ENCODE measurements at regions not wholly inside any gene's neighbourhood (a gene's known extent, or its start where the extent isn't known, plus 50 kb on each side); places are given as distances from the start of the nearest gene placed in this dataset.

- DNase-seq (ENCODE audit: low spot score), result peak; percentile 99
Observed at GRCh38 chr6:26216359-26216885, 129.2 kb downstream of the HFE start.

DNA sequence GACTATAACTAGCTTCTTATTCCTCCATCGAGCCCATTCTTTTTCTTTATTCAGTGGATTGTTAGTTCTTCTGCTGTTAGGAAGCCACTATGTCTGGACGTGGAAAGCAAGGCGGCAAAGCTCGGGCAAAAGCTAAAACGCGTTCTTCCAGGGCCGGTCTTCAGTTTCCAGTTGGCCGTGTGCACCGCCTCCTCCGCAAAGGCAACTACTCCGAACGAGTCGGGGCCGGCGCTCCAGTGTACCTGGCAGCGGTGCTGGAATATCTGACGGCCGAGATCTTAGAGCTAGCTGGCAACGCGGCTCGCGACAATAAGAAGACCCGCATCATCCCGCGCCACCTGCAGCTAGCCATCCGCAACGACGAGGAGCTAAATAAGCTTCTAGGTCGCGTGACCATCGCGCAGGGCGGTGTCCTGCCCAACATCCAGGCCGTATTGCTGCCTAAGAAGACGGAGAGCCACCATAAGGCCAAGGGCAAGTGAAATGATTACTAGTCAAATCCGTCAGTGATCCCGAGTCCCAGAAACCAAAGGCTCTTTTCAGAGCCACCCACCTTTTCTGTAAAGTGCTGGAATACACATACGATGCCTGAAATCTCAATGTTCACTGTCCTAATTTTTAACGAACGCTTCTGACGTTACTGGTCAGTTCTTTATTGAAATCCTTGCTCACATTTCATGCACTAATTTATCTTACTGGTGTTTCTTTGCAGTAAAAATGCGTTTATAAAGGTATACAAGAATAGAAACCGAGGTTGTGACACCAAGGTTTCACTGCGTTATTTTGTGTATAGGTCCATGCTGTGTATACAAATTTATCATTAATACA, 129.9 kb downstream of the HFE start:
- peak; percentile 71 for DNase-seq (ENCODE audit: low spot score)

DNA sequence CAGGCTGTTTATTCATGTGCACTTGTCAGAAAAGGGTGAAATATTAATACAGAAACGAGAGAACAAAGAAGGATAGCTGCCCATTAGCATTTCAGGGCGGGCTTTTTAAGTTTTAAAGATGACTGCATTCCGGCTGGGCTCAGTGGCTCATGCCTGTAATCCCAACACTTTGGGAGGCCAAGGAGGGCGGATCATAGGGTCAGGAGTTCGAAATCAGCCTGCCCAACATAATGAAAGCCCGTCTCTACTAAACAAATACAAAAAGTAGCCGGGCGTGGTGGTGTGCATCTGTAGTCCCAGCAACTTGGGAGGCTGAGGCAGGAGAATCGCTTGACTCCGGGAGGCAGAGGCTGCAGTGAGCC, 130.5 kb downstream of the HFE start:
- DNase-seq (ENCODE audit: low spot score), result peak; percentile 35

- no peak for DNase-seq (ENCODE audit: low spot score)
Observed at GRCh38 chr6:26218824-26219223, 131.6 kb downstream of the HFE start.

DNA sequence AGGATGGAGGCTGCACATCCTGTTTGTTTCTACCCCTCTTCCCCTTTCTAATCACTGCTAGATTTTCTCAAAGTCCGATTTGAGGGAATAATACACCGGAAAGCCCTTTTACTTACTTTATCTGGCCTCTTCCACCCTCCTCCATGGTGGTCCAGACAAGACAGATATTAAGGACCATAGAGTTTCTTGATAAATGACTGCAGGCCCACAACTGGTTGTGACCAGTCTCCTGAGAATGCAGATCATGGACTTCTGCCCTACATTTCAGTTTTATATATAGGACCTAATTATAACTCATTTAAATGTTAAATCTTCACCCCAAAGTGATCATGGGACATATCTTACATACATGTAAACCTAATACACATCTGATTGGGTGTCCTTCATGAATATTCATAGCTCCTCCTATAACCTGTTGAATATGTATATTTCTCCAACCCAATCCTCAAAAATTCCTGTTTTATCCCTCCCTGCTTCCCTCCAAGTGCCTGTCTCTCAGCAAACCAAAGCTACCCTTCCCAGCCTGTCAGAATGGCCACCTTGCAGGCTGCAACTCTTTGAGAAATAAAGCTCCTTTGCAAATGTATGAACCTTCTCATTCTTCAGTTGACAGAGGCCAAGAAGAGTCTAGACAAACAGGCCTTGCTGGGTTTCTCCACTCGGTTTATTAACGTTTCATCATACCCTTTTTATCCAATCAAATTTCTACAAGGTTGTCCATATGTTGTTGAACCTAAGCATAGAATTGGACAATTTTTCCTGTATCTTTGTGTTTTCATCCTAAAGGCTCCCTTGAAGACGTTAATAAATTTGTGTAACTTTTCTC, 133.1 kb downstream of the HFE start:
- no peak for DNase-seq (ENCODE audit: low spot score)

DNA sequence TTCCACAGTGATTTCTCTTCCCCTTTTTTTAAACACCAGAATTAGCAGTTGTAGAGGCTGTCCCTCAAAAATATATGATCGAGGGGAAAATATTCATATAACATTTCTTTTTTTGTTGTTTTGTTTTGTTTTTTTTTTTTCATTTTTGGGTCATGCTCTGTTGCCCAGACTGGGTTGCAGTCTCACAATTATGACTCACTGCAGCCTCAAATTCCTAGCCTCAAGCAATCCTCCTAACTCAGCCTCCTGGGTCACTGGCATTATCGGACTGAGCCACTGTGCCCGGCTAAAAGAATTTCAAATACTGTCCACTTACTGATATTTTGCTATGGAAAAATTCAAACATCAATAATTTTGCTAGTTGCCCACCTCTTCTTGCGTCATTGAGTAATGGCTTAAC, 134.0 kb downstream of the HFE start:
- DNase-seq (ENCODE audit: low spot score), result no peak

DNA sequence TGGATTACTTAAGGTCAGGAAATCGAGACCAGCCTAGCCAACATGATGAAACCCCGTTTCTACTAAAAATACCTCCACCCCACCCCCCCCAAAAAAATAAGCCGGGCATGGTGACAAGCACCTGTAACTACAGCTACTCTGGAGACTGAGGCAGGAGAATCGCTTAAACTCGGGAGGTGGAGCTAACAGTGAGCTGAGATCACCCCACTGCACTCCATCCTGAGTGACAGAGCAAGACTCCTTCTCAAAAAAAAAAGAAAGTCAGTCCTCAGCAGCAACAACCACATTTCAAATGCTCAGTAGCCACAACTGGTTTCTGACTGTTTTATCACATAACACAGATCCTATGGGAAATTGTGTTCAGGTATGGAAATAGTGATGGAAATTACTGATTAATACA, 135.3 kb downstream of the HFE start:
- no peak for DNase-seq (ENCODE audit: low spot score)

GRCh38 chr6:26223228-26223627, 136.0 kb downstream of the HFE start:
- no peak for DNase-seq (ENCODE audit: low spot score)

- DNase-seq (ENCODE audit: low spot score), result peak; percentile 94
Observed at GRCh38 chr6:26223650-26224546, 136.7 kb downstream of the HFE start.

DNA sequence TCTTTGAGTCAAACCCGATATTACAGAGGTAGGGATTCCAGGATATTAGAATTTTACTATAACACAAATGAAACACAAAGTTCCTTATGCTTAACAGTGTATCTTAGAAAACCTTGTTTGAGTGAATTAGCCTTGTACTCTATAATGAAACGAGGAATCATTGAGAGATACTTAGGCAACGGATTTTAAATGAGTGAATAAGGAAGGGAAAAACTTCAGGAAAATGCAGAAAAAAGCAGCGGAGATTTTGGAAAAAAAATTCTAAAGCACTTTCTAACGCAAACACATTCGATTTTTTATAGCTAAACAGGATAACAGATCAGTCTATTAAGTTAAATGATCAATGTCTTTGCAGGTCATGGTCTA, 137.3 kb downstream of the HFE start:
- no peak for DNase-seq (ENCODE audit: low spot score)

- DNase-seq (ENCODE audit: low spot score), result peak; percentile 78
Observed at GRCh38 chr6:26224940-26225847, 138.0 kb downstream of the HFE start.

DNA sequence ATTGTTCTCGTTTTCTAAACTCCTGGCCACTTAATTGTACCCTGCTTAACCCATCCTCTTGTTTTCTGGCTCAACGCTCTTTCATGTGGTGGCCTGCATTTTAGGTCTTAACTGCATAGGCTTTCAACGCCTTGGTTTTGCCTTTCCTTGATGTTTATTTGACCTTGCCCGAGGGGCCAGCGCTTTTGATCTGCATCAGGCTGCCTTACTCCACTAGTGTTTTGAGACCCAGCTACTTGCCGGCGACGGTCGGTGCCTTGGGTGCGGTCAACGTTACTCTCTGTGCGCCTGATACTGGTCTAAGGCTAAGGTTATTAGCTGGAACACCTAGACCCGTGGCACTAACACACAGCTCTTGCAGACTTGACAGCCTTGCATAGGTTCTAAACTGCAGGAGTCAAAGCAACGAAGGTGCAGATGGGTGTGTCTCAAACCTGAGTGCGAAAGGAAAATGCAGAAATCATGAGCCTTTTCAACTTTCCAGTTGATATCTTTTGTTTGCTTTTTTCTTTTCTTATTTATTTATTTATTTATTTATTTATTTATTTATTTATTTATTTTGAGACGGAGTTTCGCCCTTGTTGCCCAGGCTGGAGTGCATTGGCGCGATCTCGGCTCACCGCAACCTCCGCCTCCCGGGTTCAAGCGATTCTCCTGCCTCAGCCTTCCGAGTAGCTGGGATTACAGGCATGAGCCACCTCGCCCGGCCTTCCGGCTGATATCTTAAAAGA, 138.8 kb downstream of the HFE start:
- no peak for DNase-seq (ENCODE audit: low spot score)

GRCh38 chr6:26226579-26226967, 138.4 kb upstream of the BTN3A2 start:
- no peak for DNase-seq (ENCODE audit: low spot score)

GRCh38 chr6:26230351-26230750, 134.6 kb upstream of the BTN3A2 start:
- no peak for DNase-seq (ENCODE audit: low spot score)

GRCh38 chr6:26231006-26231587, 133.9 kb upstream of the BTN3A2 start:
- DNase-seq (ENCODE audit: low spot score), result no peak

- DNase-seq (ENCODE audit: low spot score), result no peak
Observed at GRCh38 chr6:26232306-26232939, 132.6 kb upstream of the BTN3A2 start.

DNA sequence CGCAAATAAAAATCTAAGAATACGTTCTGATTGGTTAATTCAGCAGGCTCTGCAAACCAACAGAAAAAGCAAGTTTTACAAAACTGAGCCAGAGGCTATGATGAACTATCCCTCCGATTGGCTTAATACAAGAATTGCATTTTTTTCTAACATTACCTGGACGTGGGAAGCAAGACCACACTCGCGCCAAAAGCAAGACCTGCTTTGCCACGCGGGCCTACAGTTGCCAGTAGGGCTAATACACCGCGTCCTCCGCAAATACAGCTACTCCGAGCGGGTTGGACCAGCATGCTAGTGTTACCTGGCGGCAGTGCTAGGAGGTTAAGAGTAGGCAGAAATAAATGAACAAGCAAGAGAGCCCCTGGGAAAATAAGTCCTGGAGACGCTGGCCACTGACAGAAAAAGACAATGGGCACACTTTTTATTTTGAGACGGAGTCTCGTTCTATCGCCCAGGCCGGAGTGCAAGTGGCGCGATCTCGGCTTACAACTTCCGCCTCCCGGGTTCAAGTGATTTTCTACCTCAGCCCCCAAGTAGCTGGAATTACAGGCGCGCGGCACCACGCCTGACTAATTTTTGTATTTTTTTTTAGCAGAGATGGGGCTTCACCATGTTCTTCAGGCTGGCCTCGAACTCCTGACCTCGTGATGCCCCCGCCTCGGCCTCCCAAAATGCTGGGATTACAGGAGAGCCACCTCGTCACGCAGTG, 131.9 kb upstream of the BTN3A2 start:
- no peak for DNase-seq (ENCODE audit: low spot score)

DNA sequence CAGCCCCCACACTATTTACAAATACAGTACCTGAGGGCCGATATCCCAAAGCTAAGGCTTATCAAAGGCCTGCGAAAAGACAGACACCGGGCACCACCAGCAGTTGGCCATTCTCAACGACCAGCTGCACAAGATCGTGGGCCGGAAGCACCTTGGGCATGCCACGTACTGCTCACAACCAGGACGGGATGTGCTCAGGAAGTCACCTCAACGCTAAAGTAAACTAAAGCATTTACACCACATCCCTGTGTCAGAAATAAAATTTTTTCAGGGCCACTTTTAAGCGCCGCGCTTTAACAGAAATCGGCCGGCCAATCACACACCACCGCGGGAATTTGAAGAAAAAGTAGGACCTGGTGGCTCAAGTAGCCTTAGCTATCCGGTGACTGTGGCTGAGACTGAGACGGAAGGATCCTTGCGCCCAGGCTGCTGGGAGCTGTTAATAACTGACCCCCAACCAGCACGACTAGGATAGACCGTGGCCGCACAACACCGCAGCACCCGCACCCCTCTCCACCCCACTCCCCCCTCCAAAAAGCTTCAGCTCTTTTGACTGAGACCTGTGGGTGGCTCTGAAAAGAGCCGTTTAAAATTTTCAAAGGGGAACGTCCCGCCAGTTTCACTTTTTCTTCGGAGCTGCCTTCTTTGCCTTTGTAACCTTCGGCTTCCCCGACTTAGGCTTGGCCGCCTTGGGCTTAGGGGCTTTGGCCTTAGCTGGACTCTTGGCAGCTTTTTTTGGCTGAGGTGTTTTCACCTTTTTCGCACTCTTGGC, 131.2 kb upstream of the BTN3A2 start:
- peak; percentile 70 for DNase-seq (ENCODE audit: low spot score)

All from kidney capillary endothelial cell (primary cell).